NOMO-1 treated with DMSO at 0.1 percent for 48 hours (cell line): ENCODE measurements at regions not wholly inside any gene's neighbourhood (a gene's known extent, or its start where the extent isn't known, plus 50 kb on each side); places are given as distances from the start of the nearest gene placed in this dataset.

ENCODE experiments used
- DNase-seq: peaks from one replicate; lab custom pipeline; 2025; ENCODE audit not compliant: unreplicated experiment; lab: John Stamatoyannopoulos, UW

- DNase-seq: peak; percentile 16
These were observed 140.8 kb downstream of the VEGFA start for GRCh38 chr6:43910638-43911353.

DNA sequence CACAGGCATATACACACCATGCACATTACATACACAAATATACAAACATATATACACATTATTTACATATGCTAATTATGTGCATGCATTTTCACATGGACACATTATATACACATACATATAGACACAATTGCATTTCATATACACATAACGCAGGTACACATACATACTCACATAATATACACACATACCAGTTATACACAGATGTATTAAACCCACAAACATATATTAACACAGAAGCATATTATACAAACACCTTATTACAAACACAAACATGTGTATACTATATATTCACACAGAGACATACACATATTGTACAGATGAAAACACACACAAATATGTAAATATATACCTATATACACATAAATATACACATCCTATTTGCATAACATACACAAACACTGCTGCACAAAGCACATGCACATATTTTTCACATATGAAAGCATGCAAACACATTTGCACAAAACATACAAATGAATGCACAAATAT lies 140.2 kb downstream of the VEGFA start:
- no peak for DNase-seq

- DNase-seq: no peak
These were observed 139.6 kb downstream of the VEGFA start for GRCh38 chr6:43909474-43910148.

GRCh38 chr6:43907789-43908472 lies 137.9 kb downstream of the VEGFA start:
- no peak for DNase-seq

- no peak for DNase-seq
These were observed 137.3 kb downstream of the VEGFA start for GRCh38 chr6:43907312-43907711.

- DNase-seq: no peak
These were observed 134.5 kb downstream of the VEGFA start for GRCh38 chr6:43904311-43905123.

DNA sequence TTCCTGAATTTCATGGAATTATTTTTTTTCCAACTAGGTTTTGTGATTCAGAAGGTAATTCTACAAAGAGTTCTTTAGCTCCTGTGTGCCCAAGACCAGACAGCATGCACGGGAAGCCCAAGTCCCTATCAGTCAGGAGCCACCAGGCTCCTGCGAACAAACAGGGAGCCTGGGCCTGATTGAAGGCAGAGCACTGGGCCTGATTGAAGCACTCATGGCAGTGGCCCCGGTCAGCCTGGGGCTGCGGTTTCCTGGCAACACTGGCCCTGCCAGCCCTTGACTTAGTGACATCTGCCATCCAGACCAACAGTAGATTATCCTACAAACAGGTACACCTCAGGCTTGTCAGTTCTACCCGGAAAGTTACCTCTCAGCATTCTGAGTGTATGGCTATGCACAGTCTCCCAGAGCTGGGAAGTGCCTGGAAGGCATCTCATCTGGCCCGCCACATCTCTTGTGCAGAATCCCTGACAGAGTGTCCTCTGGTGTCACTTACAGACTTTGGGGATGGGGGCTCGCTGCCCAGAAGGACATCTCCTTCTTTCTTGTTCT lies 133.8 kb downstream of the VEGFA start:
- no peak for DNase-seq

DNA sequence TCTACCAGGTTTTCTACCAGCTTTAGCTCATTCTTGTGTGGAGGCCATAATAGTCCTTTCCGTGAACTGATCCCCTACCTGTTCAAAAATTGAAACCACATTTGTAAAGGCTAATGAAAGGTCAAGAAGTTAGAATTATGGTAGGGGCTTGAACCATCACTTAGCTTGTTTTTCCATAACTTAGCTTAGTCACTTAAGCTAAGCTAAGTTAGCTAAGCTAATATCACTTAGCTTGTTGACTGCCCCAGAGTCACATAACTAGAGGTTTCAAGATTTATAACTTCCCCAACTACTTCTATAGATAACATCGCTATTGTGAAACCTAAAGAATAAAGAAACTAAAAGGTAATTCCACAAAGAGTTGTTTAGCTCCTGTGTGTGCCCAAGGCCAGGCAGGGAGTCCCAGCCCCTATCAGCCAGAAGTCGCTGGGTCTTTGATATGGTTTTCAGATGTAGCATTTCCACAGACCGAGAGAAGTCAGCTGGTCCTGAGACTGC lies 131.8 kb downstream of the VEGFA start:
- DNase-seq: peak; percentile 74

GRCh38 chr6:43900916-43901732 lies 131.1 kb downstream of the VEGFA start:
- peak; percentile 18 for DNase-seq

- DNase-seq: no peak
These were observed 130.5 kb downstream of the VEGFA start for GRCh38 chr6:43900560-43900915.

DNA sequence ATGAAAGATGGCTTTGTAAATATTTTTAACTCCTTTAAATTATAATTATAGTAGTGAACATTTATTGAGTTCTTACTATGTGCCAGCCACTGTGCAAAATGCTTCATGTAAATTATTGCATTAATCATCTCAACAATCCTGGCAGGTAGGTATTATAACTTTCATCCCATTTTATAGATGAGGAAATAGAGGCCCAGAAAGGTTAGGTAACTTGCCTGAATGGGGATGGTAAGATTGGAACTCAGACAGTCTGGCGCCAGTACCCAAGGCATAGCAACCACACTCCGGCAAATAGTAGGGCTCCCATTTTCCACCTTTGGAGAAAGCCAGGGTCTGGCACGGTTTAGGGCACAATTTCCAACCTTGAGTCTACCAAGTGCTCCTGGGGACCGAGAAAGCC lies 129.8 kb downstream of the VEGFA start:
- no peak for DNase-seq

DNA sequence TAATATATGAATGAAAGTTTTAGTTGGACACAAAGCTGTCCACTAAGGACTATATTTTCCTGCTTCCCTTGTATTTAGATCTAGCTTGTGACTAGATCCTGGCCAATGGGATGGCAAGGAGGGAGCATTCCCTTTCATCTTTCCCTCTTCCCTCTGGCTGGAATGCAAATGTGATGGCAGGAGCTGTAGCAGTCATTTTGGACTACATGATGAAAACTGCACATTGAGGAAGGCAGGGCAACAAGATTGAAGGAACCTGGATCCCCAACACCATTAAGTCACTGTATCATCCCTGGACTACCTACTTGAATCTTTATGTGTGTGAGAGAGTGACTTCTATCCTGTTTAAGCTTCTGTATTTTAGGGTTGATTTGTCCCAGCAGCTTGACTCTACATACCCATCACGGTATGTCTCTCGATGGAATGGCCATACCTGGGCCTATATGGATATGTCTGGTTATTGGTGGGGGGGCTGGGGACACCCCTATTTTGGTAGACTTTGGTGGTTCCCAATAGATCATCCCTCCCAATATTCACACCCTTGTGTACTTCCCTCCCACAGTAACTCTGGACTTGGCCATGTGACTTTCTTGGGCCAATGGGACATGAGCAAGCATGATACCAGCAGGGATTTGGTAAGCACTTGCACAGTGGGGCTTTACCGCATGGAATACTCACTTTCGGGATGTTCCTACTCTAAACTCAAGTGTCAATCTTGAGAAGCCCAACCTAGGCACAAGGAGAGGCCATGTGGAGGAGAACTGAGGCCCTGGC lies 128.5 kb downstream of the VEGFA start:
- DNase-seq: no peak

- no peak for DNase-seq
These were observed 127.7 kb downstream of the VEGFA start for GRCh38 chr6:43897571-43898302.

DNA sequence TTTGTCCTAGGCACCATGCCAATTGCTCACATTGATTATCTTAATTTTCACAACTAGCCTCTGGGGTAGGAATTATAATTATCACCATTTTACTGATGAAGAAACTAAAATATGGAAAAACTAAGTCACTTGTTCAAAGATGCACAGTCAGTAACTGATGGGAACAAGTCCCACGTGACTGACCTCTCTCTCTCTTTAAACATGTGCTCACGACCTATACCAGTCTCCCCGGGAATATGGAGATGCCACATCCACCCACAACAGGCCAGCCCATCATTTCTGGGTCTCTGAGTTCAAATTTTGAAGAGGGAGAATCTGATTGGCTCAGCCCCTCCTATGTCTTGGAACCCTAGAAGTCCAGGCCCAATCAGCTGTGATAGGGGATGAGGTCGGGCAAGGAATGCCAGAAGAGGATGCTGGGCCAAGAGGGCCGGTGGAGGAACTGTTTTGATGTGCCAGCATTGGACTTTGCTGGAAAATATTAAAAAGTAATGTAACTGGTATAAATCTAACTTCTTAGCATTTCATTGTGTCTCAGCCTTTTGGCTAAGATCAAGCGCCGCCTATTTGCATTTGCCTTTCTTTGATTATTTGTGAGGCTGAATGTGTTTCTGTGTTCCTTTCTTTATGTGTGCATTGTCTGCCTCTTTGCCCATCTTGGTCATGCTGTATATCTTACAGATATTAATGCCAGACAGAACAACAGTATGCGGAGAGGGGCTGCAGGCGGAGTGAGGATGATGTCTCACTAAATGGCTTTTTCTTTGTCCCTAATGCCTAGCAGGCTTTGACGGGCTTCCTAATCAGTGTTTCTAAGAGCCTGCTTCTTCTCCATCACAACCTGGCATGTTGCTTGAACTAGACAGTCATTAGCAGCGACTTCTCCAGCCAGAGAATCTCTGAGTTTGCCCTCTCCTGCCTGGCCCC lies 126.6 kb downstream of the VEGFA start:
- no peak for DNase-seq

DNA sequence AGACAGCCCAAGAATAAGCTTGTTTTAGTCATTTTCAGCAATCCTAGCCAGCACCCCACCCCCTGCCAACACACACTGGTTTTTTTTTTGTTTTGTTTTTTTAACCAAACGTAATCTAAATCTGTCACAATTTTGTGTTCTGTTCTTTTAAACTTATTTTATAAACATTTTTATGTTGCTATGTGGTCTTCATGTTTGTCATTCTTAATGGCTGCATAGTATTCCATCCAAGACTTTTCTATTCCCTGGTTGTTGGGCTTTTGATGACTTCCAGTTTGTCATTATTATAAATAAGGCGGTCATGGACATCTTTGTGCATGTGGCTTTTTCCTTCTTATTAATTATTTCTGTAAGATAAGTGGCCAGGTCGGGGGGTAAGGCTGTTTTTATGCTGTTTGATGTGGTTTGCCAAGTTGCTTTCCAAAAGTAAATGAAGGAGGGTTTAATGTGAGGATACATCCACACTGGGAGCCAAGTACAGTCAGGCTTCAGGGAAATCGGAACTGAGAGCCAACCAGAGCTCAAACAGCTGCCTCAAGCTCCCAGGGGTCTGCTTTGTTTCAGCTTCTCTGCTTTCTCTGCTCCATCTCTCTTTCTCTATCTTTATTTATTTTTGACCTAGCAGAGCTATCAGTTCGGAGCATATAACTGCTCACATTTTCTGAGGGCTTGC lies 125.8 kb downstream of the VEGFA start:
- no peak for DNase-seq

- no peak for DNase-seq
These were observed 123.1 kb downstream of the VEGFA start for GRCh38 chr6:43893073-43893472.
